ENCODE measurements at regions not wholly inside any gene's neighbourhood (a gene's known extent, or its start where the extent isn't known, plus 50 kb on each side); places are given as distances from the start of the nearest gene placed in this dataset.

GRCh38 chr12:59087077-59087673 lies 166.9 kb upstream of the LRIG3 start:
- TF ChIP-seq CTCF (IDR thresholded peaks at IDR 0.05; ENCODE audit: low read length), result peak; percentile 34
- no peak for TF ChIP-seq EZH2phosphoT487 (IDR thresholded peaks at IDR 0.05; ENCODE audit: low read length)
- no peak for TF ChIP-seq EZH2 (optimal IDR thresholded peaks at IDR 0.05; ENCODE audit: low read depth, low read length)

All from MM.1S (cell line).